ENCODE measurements at regions not wholly inside any gene's neighbourhood (a gene's known extent, or its start where the extent isn't known, plus 50 kb on each side); places are given as distances from the start of the nearest gene placed in this dataset.

DNA sequence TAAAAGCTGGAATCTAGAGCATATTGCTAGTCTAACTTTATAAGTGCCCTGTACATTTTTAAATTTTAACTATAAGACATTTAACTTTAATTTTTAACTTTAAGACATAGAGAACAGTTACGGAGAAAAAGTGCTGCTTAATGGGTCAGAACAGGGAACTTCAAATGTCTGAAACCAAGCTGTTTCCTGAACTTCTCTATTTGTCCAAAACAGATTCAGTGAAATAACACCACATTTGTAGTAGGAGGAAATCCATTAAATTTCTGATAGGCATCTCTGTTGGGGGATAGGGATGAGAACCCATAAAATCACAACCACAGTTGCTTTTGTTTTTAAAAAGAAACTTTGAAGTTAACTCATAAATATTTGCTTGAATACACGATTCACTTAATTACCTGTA, 170.8 kb upstream of the ANK3 start:
- Mint-ChIP-seq H3K36me3 (peaks cover 2% of the 10 kb centered on the region), H3K4me3 (no peak overlapping the region), H3K27ac (no peak overlapping the region), H3K4me1 (ENCODE audit: low read depth) (peaks cover 14% of the 10 kb centered on the region), H3K9me3 (peaks cover 5% of the 10 kb centered on the region), H3K27me3 (no peaks in the 10 kb centered on the region)
- intact Hi-C loops (cut with micrococcal nuclease): no loop called here
- no peak for DNase-seq
- ChIA-PET POLR2A (no interaction called here), CTCF (no interaction called here)

DNA sequence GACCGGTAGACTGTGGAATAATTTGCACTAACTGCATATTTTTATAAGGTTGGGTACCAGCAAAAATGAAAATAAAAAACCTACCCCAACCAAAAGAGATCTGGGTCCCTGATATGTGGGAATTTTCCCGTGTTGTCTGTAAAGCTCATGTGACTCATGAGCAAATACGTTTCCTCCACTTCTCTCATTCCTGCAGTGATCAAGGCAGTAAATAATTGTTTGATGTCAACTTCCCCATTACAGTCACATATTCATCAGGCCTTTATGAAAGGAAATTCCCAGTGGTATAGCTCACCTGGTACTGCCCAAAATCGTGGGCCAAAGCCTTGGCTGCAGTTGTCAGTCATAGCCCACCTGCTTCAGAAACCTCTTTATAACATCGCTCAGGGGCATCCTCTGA, 166.0 kb upstream of the ANK3 start:
- intact Hi-C loops (cut with micrococcal nuclease): no loop called here
- Mint-ChIP-seq H3K36me3 (peaks cover 2% of the 10 kb centered on the region), H3K4me3 (no peak overlapping the region), H3K4me1 (ENCODE audit: low read depth) (peaks cover 6% of the 10 kb centered on the region), H3K27ac (no peak overlapping the region), H3K9me3 (peaks cover 6% of the 10 kb centered on the region), H3K27me3 (no peaks in the 10 kb centered on the region)
- ChIA-PET POLR2A (no interaction called here), CTCF (no interaction called here)
- no peak for DNase-seq

DNA sequence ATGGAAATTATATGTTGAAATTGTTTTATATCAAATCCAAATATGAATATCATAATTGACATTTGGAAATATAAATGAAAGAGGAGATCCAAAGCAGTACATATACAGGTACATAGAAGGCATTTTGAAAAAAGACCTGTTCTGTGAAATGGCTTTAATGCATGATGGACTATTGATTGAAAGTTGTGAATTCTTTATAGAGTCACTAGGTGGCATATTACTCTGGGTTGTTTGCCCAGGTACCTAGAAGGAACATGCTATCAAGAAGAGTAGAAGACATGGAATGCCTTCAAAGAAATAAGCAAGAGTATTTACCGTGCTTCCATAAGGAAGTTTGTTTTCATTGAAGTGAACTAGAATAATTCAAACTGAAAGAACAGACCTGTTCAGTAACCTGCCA, 160.0 kb upstream of the ANK3 start:
- CTCF ChIA-PET: no interaction called here
- H3K27ac Mint-ChIP-seq: no peak overlapping the region

DNA sequence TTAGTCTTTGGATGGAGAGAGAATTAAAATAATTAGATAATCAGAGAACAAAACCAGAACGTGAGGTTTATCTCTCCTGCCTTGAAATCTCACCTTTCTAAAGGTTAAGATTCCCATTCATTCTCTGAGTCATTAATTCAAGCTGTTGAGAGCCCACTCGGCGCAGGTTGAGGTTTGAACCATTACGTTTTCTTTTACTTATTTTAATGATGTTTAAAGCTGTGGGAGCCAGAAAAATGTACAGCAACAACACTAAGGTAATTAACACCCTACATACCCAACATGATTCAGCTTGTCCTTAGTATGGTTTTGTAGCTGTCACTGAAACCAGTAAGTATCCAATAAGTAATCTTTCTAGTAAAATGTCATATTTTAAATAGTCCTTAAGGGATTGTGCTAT, 153.0 kb upstream of the ANK3 start:
- Mint-ChIP-seq H3K4me3 (no peak overlapping the region), H3K36me3 (no peaks in the 10 kb centered on the region), H3K9me3 (no peaks in the 10 kb centered on the region), H3K27ac (no peak overlapping the region), H3K27me3 (no peaks in the 10 kb centered on the region), H3K4me1 (ENCODE audit: low read depth) (peaks cover 32% of the 10 kb centered on the region)
- no peak for DNase-seq
- ChIA-PET CTCF (no interaction called here), POLR2A (no interaction called here)
- intact Hi-C loops (cut with micrococcal nuclease): no loop called here

More for the DNA sequence above, 160.0 kb upstream of the ANK3 start:
- DNase-seq: no peak
- Mint-ChIP-seq H3K36me3 (no peaks in the 10 kb centered on the region), H3K4me3 (no peak overlapping the region), H3K9me3 (peaks cover 6% of the 10 kb centered on the region), H3K4me1 (ENCODE audit: low read depth) (no peaks in the 10 kb centered on the region), H3K27me3 (no peaks in the 10 kb centered on the region)
- intact Hi-C loops (cut with micrococcal nuclease): loop anchor here (1.0 to 2.0 kb wide), 2 partner anchors 98 to 219 kb away; no protein-coding TSS in a partner anchor
- POLR2A ChIA-PET: no interaction called here

DNA sequence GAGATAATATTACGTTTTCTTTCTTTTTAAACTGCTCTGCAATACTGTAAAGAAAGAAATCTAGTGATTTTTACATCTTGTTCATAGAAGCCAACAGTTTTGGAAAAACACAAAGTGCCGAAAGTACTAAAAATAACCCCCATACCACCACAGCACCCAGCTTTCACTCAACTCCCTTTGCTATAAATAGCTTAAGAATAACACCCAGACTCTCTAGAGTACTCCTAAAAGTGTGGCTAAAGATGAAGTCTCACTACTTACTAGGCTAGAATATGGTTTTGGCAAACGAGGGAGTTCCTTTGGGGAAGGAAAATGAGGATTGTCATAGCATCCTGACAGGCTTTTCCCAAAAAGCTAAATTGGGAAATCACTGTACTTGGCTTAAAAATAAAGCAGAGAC, 151.8 kb upstream of the ANK3 start:
- H3K4me1 Mint-ChIP-seq (ENCODE audit: low read depth): peaks cover 37% of the 10 kb centered on the region
- no peak overlapping the region for H3K4me3 Mint-ChIP-seq
- CTCF ChIA-PET: no interaction called here
- H3K27me3 Mint-ChIP-seq: no peaks in the 10 kb centered on the region
- H3K9me3 Mint-ChIP-seq: no peaks in the 10 kb centered on the region
- H3K27ac Mint-ChIP-seq: no peak overlapping the region
- POLR2A ChIA-PET: no interaction called here
- no peaks in the 10 kb centered on the region for H3K36me3 Mint-ChIP-seq
- intact Hi-C loops (cut with micrococcal nuclease): no loop called here
- no peak for DNase-seq

DNA sequence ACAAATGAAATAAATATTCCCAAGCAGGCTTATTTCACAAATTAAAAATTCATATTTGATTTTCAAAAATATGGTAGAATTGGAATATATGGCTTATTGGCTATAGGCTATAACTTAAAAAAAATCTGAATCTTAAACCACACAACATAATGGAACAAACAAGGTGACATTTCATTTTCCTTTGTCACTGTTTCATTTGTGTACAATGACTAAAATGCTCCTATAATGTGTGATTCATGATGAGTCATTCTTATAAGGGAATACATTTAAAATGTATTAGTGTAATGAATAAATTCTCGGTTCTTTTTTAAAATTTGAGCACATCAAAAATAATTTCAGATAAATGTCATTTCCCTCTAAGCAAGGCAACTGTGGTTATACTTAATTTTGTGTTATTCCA, 148.0 kb upstream of the ANK3 start:
- no peaks in the 10 kb centered on the region for H3K27me3 Mint-ChIP-seq
- intact Hi-C loops (cut with micrococcal nuclease): loop anchor here (1.0 to 5.0 kb wide), 7 partner anchors 36 to 300 kb away; no protein-coding TSS in a partner anchor
- no peak overlapping the region for H3K4me3 Mint-ChIP-seq
- CTCF ChIA-PET: no interaction called here
- H3K27ac Mint-ChIP-seq: no peak overlapping the region
- H3K36me3 Mint-ChIP-seq: no peaks in the 10 kb centered on the region
- peaks cover 43% of the 10 kb centered on the region for H3K4me1 Mint-ChIP-seq (ENCODE audit: low read depth)
- POLR2A ChIA-PET: interaction anchor here (1.1 kb wide), 1 partner anchor 28 kb away, joined by 4 read pairs; no protein-coding TSS in a partner anchor
- DNase-seq: no peak
- H3K9me3 Mint-ChIP-seq: no peaks in the 10 kb centered on the region

DNA sequence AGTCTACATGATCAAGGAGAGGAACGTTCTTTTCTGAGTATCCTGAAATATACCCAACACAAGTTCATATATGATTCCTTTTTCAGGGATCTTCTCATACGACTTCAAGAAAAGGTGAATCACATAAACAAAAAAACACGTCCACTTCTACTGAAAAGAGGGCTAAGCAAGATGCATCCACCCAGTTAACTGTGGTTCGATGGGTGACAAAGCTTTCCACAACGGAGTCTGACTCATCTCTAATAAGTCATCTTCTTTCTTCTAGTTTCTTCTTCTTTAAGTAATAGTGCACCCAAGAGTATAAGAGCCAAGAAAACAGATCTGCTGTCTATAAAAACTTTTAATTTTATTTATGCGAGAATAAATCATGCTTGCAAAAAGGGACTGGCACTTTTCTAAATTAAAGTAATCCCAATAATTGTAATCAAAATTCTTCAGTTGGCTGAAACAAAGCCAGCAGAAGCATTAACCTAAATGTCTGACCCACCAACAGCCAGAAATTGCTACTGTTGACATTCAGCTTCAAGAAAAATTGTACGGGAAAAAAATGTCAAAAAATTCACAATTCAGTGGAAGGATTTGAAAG, 146.9 kb upstream of the ANK3 start:
- no peaks in the 10 kb centered on the region for H3K36me3 Mint-ChIP-seq
- H3K9me3 Mint-ChIP-seq: no peaks in the 10 kb centered on the region
- CTCF ChIA-PET: no interaction called here
- no peak overlapping the region for H3K4me3 Mint-ChIP-seq
- H3K27ac Mint-ChIP-seq: peak overlapping the region; percentile 42
- no peaks in the 10 kb centered on the region for H3K27me3 Mint-ChIP-seq
- intact Hi-C loops (cut with micrococcal nuclease): loop anchor here (1.0 to 5.0 kb wide), 7 partner anchors 37 to 299 kb away; no protein-coding TSS in a partner anchor
- H3K4me1 Mint-ChIP-seq (ENCODE audit: low read depth): peaks cover 41% of the 10 kb centered on the region
- DNase-seq: peak; percentile 51
- POLR2A ChIA-PET: interaction anchor here (1.1 kb wide), 1 partner anchor 29 kb away, joined by 4 read pairs; no protein-coding TSS in a partner anchor

DNA sequence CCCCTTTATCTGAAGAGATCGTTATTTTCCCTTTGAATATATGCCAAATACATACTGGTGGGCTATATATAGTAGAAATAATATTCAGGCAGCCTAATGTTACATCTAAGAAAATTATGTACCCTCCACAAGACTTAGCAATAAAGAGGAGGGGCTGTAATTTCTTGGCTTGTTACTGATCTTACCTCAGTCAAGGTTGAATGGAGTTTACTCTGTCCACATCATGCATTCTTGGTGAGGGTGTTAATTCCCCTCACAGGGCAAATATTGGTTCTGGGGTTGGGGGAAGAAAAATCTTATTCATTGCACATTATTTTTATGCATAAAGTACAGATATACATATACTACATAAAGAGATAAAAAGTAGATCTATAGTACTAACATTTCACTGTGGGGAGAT, 145.8 kb upstream of the ANK3 start:
- no peak overlapping the region for H3K27ac Mint-ChIP-seq
- no peak for DNase-seq
- intact Hi-C loops (cut with micrococcal nuclease): loop anchor here (5.0 kb wide), 5 partner anchors 38 to 298 kb away; no protein-coding TSS in a partner anchor
- peaks cover 38% of the 10 kb centered on the region for H3K4me1 Mint-ChIP-seq (ENCODE audit: low read depth)
- ChIA-PET POLR2A (no interaction called here), CTCF (no interaction called here)
- no peaks in the 10 kb centered on the region for H3K27me3 Mint-ChIP-seq
- H3K9me3 Mint-ChIP-seq: no peaks in the 10 kb centered on the region
- H3K36me3 Mint-ChIP-seq: no peaks in the 10 kb centered on the region
- no peak overlapping the region for H3K4me3 Mint-ChIP-seq

DNA sequence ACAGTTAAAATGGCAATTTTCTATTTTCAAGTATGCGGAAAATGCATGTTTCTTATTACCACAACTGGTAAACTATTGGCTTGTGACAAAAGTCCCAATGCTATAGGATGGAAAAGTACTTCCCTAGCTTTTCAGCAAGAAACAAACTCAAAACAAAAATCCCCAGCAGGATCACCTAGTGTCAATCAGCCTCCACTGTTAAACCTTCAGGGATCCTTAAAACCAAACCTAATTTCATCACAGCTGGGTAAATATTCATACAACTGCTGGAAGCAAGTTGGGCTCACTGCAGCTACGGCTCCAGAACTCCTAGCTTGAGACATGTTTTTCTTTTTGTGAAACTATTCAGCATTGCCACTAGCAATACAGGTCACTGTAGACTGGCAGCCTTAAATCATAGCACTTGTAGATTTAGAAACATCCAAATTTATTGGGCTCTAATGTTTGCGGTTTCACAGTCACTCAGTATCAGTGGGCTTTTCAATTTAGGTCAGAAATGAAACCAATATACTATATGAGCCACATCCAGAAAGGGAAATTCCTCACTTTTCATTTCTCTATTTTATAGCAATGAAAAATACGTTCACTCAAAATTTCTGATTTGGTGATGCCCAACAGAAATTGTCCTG, 145.2 kb upstream of the ANK3 start:
- ChIA-PET CTCF (interaction anchor here (0.9 kb wide), 1 partner anchor 60 kb away, joined by 3 read pairs; no protein-coding TSS in a partner anchor), POLR2A (no interaction called here)
- Mint-ChIP-seq H3K36me3 (no peaks in the 10 kb centered on the region), H3K4me3 (no peak overlapping the region), H3K27me3 (no peaks in the 10 kb centered on the region), H3K9me3 (no peaks in the 10 kb centered on the region), H3K4me1 (ENCODE audit: low read depth) (peaks cover 36% of the 10 kb centered on the region), H3K27ac (no peak overlapping the region)
- DNase-seq: no peak
- intact Hi-C loops (cut with micrococcal nuclease): loop anchor here (5.0 kb wide), 5 partner anchors 38 to 298 kb away; no protein-coding TSS in a partner anchor

DNA sequence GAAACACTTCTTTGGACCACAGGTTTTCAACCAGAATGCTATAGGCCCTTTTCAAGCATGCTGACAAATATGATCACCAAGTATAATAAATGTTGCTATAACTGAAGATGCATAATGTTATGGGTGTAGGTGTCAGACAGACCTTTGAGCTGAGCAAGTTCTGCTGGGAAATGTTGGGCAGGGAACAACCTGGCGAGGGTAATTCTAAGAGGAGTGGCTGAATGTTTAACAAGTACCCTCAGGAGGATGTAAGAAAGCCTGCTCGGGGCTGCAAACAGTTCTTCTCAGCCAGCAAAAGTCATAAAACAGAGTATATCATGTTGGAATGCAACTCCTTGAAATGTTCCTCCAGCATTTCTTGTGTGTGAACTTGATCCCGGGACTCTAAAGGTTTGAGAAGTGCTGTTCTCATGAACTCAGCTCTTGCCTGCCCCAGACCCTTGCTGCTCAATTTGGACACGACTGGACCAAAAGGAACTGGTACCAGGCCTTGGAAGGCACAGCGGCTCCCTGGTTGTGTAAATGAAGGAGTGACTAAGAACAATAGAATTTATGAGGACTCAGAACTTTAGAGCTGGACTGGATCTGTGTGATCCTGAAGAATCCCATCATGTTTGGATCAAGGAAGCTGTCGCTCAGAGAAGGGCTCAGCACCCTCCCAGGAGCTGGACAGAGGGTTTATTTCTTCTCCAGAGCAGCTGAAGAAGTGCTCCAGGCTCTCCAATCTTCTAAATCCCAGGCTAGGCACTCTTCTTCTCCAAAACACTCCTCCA, 143.2 kb upstream of the ANK3 start:
- no peak overlapping the region for H3K27ac Mint-ChIP-seq
- no peaks in the 10 kb centered on the region for H3K36me3 Mint-ChIP-seq
- peaks cover 19% of the 10 kb centered on the region for H3K4me1 Mint-ChIP-seq (ENCODE audit: low read depth)
- H3K9me3 Mint-ChIP-seq: no peaks in the 10 kb centered on the region
- intact Hi-C loops (cut with micrococcal nuclease): no loop called here
- POLR2A ChIA-PET: interaction anchor here (0.7 kb wide), 1 partner anchor 12 kb away, joined by 3 read pairs; no protein-coding TSS in a partner anchor
- H3K4me3 Mint-ChIP-seq: no peak overlapping the region
- CTCF ChIA-PET: interaction anchor here (0.6 kb wide), 1 partner anchor 90 kb away, joined by 3 read pairs; no protein-coding TSS in a partner anchor
- H3K27me3 Mint-ChIP-seq: no peaks in the 10 kb centered on the region
- DNase-seq: no peak

DNA sequence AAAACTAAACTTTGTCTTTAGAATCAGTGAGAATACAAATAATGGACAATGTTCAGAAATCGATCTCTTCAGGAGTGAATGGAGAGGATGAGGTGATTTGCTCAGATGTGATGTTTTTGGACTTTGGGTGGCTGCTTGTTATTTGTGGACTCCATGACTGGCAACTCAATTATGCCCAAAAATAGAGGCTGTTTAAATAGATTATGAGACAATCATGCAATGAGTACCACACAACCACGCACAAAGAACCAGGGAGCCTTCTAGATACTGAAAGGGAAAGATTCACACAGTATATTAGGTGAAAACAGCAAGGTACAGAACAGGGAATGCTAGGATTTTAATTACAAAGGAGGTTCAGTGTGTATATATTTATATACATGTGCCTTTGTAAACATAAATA, 141.3 kb upstream of the ANK3 start:
- intact Hi-C loops (cut with micrococcal nuclease): no loop called here
- CTCF ChIA-PET: no interaction called here
- Mint-ChIP-seq H3K4me3 (no peak overlapping the region), H3K36me3 (no peaks in the 10 kb centered on the region), H3K4me1 (ENCODE audit: low read depth) (peaks cover 8% of the 10 kb centered on the region), H3K9me3 (no peaks in the 10 kb centered on the region), H3K27ac (no peak overlapping the region), H3K27me3 (no peaks in the 10 kb centered on the region)
- no peak for DNase-seq
- POLR2A ChIA-PET: no interaction called here

DNA sequence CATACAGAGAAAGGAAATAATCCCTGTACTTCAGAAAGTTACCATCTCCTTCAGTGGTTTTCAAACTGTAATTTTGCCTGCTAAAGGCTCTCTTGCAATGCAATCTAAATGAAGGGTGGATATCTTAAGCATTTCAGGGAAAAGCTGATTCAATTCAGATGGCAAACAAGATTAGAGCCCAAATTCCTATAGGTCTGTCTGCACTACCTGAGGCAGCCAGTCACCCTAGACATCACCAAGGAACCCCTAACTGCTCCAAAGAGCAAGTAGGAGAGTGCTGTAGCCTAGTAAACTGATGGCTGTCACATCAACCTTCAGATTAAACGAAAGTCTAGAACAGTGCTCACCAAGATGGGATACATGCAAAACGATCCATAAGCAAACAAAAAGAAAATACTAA, 138.0 kb upstream of the ANK3 start:
- Mint-ChIP-seq H3K4me3 (no peak overlapping the region), H3K4me1 (ENCODE audit: low read depth) (peaks cover 5% of the 10 kb centered on the region), H3K27ac (no peak overlapping the region), H3K36me3 (peaks cover 8% of the 10 kb centered on the region), H3K9me3 (peaks cover 11% of the 10 kb centered on the region), H3K27me3 (no peaks in the 10 kb centered on the region)
- POLR2A ChIA-PET: no interaction called here
- intact Hi-C loops (cut with micrococcal nuclease): no loop called here
- no peak for DNase-seq
- CTCF ChIA-PET: no interaction called here

Measured in activated CD4-positive, alpha-beta memory T cell treated with anti-CD3 and anti-CD28 coated beads for 36 hours (primary cell).